Stimulated activated CD4-positive, alpha-beta T cell treated with anti-CD3 and anti-CD28 coated beads, TNF-alpha, amount 100 ng/mL, for 24 hours (primary cell): ENCODE measurements at regions not wholly inside any gene's neighbourhood (a gene's known extent, or its start where the extent isn't known, plus 50 kb on each side); places are given as distances from the start of the nearest gene placed in this dataset.

Experiments
- DNase-seq, 3 experiments: peaks; one replicate each; pipeline ENCODE4 v3.0.0-alpha.2; 2020; ENCODE audit warnings: low read depth in 3 of 3

DNA sequence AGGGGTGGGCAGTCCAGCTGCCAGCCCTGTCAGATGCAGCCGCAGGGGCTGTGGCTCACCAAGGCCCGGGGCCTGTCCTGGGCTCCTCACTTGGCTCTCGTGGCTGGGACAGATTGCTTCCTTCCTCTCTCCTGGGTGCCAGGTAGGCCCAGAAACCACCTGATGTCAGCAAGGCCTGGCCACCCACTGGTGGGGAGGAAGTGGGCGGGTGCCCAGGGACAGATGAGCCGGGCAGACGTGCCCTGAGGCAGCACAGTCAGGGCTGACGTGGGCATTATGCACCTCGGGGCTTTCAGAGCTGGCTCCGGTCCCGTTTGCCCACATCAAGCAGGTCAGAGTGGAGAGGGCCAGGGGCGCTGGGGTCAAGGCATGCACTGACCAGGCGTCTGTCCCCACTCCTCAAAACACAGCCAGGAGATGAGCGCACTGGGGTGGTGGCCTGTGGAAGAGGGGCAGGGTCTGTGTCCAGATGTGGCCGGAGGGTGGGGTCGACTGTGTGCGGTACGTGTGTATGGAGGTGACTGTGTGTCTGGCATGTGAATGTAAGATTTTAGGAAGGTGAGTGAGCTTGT, 133.2 kb upstream of the PTPN1 start:
- DNase-seq: no peak

DNA sequence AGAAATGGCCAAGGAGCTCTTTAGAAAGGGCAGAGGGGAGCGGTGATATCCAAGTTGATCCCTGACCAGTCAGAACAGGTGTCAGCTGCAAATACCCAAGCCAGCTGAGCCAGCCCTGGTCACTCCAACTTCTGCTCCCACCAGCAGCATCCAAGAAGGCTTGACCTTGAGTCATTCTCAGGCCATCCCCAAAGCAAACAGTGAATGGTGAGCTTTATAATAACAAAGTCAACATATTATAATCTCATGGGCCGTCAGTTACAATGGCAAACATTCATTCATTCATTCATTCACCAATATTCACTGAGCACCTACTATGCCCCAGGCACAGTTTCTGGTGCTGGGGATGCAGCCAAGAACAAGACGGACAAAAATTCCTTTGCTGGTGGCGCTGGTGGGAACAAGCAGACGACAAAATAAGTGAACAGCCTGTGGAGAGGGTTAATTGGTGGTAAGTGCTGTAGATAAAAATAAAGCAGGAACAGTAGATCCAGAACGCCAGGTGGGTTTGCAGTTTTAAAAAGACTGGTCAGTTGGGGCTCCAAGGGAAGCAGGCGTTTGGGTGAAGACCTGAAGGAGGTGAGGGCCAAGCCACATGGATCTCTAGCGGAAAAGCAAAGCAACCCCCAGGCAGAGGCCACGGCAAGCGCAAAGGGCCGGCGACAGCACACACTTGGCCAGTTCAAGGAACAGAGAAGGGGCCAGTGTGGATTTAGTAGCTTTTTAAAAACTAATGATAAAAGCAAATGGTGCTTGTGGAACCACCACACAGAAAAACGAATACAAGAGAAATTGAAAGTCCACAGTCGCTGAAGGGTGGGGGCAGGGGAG, 131.8 kb upstream of the PTPN1 start:
- no peak for DNase-seq

DNA sequence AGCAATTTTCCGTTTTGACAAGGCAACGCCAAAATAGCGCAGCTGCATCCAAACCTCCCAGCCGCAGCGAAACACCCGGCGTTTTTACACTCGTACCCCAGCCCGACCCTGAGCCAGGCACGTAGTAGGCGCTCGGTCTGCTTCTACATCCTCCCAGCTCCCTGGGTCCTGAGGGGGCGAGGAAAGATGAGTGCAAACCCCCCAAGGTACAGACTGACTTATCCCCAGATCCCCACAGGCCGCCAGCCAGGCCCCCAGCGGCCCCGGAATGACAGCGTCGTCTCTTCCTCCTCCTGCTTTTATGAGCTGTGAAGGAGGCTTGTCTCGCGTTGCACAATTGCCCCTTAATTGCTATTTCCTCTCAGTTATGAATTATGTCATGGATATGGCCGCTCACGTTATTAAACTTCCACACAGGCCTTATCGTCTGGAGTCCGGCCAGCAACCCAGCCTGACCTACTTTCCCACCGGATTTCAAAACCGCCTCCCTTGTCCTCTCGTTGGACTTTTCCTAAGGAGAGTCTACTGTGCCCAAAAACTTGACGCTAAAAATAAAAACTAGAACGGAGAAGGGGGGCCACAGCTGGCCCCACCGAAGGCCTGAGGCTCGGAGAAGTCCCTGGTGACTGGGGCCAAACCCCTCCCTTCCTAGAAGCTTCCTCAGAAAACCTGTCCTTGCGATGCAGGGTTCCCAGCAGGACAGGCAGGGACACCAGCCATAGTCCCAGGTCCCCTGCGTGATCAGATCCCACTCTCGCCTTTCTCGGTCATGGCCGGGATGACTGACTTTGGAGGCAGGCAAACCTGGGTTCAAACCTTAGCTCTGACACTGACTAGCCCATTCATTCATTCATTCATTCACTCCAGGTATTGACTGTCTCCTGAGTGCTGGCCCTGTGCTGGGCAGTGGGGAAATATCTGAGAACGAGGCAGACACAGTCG, 130.9 kb upstream of the PTPN1 start:
- no peak for DNase-seq

DNA sequence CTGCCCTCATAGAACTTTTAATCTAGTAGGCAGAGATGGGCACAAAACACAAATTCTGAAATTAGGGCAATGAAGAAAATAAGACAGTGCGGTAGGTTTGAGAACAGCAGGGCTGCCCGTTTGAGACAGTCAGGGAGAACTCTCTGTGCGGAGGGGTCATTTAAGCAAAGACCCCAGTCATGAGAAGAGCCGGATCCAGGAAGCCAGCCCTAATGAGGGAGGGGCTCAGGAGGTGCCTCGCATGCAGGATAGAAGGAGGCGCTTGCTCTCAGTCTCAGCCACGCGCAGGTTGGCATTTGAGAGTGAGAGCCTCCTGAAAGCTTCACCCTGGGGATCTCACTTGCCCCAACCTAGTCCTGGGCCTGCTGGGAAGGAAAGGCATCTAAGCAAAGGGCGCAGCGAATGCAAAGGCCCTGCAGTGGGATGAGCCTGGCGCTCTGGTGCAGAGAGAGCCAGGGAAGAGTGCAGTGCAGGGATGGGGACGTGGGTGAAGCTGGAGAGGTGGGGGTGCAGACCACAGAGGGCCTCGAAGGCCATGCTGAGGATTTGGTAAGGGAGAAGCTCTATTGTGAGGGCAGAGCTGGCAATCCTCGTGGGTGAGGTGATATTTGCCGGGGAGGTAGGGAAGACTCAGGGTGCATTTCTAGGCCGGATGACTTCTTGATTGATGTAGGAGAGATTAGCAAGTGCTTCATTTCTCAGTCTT, 130.0 kb upstream of the PTPN1 start:
- DNase-seq: no peak

DNA sequence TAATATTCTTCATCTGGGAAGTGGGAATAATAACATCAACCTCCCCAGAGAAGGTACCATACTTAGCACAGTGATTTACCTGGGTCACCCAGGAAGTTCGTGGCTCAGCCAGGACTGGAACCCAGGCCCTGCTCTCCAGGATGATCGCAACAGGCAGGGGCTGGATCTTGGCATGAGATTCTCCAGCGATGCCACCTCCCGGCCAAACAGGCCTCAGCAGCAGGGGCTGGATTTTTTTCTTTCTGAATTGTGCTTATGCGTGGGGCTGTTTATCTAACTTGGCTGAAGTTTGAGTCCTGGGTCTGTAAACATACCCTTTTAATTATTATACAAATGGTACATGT, 129.5 kb upstream of the PTPN1 start:
- no peak for DNase-seq

DNA sequence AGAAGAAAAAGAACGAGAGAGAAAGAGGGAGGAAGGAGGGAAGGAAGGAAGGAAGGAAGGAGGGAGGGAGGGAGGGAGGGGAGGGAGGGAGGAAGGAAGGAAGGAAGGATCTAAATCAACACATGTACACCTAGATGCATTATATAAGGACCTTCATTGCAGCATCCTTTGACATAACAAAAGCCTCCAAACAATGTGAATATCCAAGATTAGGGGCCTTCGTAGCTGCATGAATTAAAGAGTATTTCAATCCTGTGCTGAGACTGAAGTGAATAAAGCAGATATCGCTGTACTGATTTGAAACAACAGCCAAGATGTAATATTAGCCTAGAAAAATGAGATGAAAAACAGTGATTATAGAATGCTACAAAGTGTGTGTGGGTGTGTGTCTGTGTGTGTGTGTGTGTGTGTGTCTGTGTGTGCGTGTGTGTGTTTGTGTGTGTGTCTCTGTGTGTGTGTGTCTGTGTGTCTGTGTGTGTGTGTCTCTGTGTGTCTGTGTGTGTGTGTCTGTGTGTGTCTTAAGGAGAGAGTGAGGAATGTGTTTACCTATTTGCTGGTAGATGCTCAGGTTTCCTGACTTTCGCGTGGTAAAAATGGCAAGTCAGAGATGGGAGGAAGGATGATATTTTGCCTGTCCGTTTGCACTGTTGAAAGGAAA, 129.0 kb upstream of the PTPN1 start:
- no peak for DNase-seq

DNA sequence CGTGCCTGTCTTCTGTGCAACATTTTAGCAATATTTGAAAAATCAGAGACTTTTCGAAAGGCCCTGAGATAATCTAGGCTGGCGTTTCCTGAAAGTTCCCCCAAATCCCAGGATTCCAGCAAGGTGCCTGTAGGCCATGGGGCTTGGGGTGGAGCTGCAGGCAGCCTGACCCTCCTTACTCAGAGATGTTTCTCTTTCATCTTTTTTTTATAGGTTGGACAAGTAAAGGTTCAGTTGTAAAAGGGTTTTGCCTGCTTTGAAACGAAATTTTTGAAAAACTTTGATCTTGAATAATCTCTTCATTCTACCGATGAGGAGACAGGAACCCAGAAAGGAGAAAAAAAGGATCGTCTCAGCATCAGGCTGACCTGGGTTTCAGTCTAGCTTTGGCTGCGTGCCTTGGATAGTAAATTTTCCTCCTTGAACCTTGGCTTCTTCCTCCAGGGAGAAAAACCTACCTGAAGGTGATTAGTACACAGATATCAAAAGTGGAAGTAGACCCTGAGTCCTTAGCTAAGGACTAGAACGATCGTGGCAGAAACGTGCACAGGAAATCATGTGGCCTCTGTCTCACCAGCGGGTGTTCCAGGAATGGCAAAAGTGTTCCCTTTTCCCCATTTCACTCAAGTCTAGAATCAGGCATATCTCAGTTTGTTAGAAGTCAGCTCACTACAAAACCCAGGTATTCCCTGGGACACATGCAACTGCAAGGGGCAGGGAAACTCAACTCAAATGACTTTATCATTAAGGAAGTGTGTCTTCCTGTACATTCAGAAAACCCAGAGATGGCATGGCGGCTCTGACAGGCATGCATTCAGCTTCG, 128.2 kb upstream of the PTPN1 start:
- peak in 1 of 3 experiments; percentile 9 for DNase-seq

DNA sequence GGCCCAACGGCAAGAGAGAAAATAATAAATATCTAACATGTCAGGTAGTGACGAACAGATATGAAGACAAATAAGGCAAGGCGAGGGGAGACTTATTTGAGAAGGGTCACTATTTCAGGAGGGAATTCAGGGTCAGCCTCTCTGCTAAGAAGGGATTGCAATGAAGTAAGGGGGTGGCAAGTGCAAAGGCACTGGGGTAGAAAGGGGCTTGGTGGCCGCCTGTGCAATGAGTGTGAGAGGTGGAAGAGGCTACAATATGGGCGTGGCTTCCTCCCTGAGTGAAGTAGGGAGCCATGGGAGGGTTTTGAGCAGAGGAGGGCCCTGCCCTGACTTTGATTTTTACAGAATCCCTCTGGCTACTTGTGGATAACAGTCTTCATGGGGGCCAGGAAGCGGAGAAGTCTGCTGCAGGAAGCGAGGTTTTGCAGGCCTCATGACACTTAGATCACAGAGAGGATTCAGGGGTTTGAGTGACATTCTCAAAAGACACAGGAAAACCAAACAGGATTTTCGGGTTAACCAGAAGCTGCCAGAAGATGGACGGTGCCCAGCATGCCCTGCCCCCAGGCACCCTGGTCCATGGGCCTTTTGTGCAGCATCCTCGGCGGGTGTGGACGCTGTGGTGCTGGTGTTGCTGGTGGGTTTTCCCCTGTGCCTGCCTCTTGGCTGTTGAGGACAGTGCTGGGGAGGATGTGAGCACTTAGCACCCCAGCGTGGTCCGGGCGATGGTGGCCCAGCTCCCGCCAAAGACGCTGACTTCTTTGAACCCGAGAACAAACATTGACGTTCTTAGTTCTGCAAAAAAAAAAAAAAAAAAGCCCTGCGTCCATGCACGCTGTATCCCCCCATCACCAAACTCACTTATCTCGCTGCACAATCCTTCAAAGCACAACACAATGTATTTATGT, 124.2 kb upstream of the PTPN1 start:
- peak in 1 of 3 experiments; percentile 19 for DNase-seq

DNA sequence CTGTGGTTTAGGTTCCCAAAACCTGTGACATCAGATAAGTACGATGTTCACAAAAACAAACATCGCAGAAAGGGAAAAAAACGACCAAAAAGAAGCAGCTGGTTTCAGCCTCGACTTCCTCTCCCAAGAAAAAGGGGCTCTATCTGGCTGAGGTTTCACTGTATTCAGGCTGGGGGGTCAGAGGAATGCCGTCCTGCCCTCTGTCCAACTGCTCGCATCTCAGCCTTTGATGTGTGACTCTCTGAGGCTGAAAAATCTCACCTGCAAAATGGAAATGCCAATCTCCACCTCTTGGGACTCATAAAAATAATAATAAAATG, 123.6 kb upstream of the PTPN1 start:
- DNase-seq: no peak

DNA sequence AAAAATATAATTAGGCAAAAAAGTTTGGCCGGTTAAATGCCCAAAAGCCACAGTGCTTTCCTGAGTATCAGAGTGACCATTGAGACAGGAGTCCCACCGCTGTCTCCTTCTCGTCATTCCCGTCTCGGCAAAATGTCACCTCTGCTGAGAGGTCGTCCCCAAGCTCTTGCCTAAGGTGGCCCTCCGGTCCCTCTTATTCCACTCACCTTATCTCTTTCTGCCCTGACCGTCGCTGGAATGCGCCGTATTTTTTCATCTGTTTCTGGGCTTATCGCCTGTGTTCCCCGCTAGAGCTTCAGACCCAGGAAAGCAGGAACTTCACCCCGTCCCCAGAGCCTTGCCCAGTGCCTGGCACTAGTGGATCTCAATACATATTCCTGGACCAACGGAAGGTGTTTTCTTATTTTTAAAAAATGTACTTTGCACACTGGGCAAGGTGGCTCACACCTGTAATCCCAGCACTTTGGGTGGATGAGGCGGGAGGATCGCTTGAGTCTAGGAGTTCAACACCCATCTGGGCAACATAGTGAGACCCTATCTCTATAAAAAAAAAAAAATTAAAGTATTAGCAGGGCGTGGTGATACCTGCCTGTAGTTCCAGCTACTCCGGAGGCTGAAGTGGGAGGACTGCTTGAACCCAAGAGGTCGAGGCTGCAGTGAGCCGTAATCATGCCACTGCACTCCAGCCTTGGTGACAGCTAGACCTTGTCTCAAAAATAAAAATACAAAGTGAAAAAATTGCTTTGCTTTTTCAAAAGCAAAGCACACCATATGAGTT, 122.8 kb upstream of the PTPN1 start:
- no peak for DNase-seq

DNA sequence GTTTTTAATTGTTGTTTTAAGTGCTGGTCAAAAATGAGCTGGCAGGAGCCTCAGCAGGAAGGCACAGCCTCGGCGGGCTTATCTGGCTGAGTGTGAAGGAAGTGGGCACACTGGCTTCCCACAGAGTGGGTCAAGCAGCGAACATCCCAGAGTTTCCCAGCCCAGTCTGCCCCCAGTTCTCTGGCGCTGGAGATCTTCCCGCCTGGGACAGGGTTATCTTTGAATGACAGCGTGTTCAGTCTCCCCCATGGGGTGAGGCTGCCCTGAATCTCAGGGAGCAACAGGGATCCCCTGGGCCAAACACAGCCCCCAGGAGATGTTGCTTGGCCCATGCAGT, 122.2 kb upstream of the PTPN1 start:
- DNase-seq: no peak

DNA sequence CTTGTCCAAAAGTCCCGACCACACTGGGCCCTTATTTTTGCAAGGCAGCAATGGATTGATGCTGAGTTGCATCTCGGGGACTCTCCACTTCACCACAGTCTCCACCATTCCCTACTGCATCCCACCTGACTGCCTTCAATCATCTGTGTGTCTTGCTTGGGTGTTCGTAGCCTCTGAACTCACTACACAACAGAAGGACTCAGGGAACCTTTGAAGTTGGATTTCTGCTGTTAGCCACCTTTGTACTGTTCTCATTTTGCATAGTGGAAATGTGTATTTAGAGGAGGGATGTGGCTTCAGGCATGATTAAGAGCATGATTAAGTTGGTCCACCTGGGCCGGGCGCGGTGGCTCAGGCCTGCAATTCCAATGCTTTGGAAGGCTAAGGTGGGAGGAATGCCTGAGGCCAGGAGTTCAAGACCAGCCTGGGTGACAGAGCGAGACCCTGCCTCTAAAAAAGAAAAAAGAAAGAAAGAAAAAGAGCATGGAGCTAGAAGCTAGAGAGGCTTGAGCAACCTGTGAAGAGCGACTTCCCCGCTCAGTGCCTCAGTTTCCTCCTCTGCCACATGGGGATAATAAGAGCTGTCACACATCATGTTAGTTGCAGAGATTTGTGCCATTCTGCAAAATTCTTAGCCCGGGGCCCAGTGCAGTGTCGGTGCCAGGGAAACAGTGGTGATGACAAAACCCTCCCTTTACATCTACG, 121.3 kb upstream of the PTPN1 start:
- DNase-seq: no peak

DNA sequence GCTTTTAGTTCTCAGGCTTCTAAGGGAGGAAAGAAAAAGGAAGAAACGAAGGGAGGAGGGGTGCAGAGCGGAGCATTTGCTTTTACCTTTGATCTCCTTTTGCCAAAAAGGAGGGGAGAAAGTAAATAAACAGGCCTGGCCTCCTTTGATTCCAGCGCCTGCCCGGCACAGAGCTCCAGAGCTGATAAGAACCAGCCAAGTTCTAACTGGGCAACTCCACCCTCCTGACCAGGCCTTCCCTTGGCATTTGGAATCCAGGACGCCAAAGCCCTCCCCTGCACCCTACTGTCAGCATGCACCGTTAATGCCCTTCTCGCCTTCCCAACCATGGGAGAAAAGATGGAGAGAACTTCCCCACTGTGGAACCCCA, 120.8 kb upstream of the PTPN1 start:
- DNase-seq: no peak

DNA sequence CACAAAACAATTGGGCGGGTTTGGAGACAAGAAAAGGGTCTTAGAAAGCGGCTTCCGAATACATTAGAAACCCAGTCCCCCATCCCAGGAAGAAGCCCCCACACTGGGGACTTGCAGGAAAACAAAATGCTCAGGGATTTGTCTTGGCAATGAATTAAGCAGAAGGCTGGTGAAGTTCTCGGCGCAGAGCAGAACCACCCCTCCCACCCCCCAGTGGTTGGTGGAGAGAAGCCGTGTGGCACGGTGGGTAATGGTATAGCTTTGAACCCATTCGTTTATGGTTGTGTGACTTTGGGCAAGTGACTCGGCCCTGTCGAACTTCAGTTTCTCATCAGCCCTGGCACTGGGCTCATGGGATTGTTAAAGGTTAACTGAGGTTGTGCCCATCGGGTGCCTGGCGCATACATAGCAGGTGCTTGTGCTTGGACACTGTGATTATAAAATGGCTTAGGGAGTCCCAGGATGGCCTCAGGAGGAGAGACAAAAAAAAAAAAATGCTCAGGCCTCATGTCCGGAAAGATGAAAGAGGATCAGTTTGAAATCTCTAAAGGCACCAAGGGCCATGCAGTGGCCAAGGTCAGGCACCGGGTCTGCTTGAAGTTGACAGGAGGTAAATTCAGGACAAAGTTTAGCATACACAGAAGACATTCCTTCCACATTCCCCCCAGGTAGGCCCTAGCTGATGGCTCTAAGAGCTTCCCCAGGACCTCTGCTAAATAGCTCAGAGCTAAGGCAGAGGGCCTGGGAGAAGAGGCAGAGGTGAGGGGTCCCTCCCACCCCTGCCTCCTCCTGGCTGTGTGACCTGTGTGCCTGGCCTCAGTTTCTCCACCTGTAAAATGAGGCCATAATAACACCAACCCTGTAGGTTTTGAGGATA, 120.1 kb upstream of the PTPN1 start:
- DNase-seq: no peak

DNA sequence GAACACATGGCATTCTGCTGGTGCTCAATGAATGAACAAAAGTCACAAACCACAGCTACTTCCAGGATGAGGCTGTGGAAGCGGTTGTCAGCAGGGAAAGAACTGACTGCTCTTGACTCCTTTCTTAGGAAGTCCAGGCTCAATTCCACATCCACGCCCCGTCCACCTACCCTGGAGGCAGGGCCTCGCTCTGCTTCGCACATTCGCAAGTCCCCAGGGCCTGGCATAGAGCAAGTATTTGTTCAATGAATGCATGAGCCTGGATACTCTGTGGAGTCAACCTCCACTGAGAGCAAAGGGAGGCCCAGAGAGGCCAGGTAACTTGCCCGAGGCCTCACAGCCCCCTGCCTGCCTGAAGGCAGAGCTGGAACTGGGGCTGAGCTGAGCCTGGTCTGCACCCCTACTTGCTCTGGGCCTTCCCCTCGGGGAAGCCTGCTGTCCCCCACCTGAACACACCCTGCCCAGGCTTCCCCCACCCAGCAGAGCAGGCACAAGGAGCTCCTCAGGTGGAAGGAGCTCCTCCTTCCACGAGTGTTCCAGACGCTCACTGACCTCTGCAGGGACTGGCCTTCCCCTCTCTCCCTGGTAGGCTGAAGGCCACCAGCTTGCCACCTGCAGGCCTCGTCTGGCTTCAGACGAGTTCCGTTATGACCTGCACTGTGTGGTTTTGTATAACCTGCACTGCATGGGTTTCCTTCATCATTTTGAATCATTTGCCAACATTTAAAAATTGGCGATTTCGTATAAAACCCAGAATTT, 119.3 kb upstream of the PTPN1 start:
- DNase-seq: no peak

DNA sequence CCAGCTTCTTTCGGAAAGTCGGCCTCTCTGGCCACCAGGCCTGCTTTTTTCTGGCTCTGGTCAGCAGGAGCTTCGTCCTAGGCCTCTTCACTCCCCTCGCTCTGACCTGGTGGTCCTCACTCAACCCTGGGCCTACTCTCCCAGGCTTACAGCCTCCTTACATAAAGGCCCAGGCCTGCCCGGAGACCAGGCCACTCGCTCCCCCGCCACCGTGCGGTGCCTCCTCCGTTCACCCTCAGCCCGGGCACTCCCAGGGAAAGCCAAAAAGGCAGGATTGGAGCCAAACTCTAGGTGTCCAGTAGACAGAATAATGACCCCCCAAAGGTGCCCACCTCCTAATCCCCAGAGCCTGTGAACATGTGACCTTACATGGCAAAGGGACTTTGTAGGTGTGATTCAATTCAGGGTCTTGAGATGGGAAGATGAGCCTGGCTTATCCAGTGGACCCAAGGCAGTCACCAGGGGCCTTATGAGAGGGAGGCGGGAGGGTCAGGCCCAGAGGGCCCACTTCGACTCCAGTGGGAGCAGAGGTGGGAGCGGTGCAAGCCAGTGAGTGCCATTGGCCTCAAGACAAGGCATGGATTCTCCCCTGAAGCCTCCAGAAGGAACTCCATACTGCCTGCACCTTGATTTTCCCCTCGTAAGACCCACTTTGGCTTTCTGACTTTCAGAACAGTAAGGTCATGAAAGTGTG, 118.6 kb upstream of the PTPN1 start:
- DNase-seq: no peak
